Posterior cingulate gyrus (tissue), 11 donors: ENCODE measurements at regions not wholly inside any gene's neighbourhood (a gene's known extent, or its start where the extent isn't known, plus 50 kb on each side); places are given as distances from the start of the nearest gene placed in this dataset.
"Not testable (repeated sequence)": the region's sequence is repeated elsewhere in the genome, so short reads cannot be mapped to it uniquely, and the experiment has no call there.

Experiments used
- DNase-seq, 10 donors: peaks; one replicate each; pipeline versions ENCODE4 v3.0.0 to v3.0.0-alpha.2; 2020 to 2021; ENCODE audit warnings: mixed read lengths in 3 of 10
- intact Hi-C: fragments of 100-400 bp; cut with DNase I; formaldehyde crosslinking; loops from one replicate; pipeline ENCODE4 v1.15.1; 2023

GRCh38 chr3:159482241-159482993, 506.2 kb upstream of the IL12A start:
- DNase-seq, result no peak
- intact Hi-C loops, result no loop called here

GRCh38 chr3:159482994-159483367, 505.7 kb upstream of the IL12A start:
- intact Hi-C loops, result no loop called here

GRCh38 chr3:159486580-159486979, 502.1 kb upstream of the IL12A start:
- intact Hi-C loops, result no loop called here
- DNase-seq, result peak in 1 of 10 donors; percentile 58

More at GRCh38 chr3:159482994-159483367, 505.7 kb upstream of the IL12A start:
- no peak for DNase-seq

GRCh38 chr3:159487304-159487703, 501.3 kb upstream of the IL12A start:
- intact Hi-C loops, result no loop called here
- DNase-seq, result peak in 3 of 10 donors; percentile 12 to 75 (median 61)

- DNase-seq, result no peak
- intact Hi-C loops, result no loop called here
These were observed 500.0 kb upstream of the IL12A start for GRCh38 chr3:159488602-159489001.

GRCh38 chr3:159497361-159497760, 491.3 kb upstream of the IL12A start:
- intact Hi-C loops, result no loop called here
- no peak for DNase-seq

GRCh38 chr3:159499031-159499793, 489.4 kb upstream of the IL12A start:
- DNase-seq, result no peak
- intact Hi-C loops, result no loop called here

GRCh38 chr3:159501029-159501428, 487.6 kb upstream of the IL12A start:
- DNase-seq, result no peak
- intact Hi-C loops, result no loop called here

GRCh38 chr3:159502986-159503385, 485.6 kb upstream of the IL12A start:
- DNase-seq, result no peak
- intact Hi-C loops, result no loop called here

- intact Hi-C loops, result not testable (repeated sequence)
- peak in 1 of 10 donors; percentile 81 for DNase-seq
These were observed 477.6 kb upstream of the IL12A start for GRCh38 chr3:159510988-159511387.

- no peak for DNase-seq
- intact Hi-C loops, result no loop called here
These were observed 475.2 kb upstream of the IL12A start for GRCh38 chr3:159513444-159513843.

- DNase-seq, result no peak
- intact Hi-C loops, result no loop called here
These were observed 474.7 kb upstream of the IL12A start for GRCh38 chr3:159513867-159514380.

GRCh38 chr3:159517105-159517504, 471.5 kb upstream of the IL12A start:
- DNase-seq, result no peak
- intact Hi-C loops, result no loop called here

GRCh38 chr3:159520638-159521037, 468.0 kb upstream of the IL12A start:
- no peak for DNase-seq
- intact Hi-C loops, result no loop called here

GRCh38 chr3:159522276-159522675, 466.4 kb upstream of the IL12A start:
- intact Hi-C loops, result no loop called here
- peak in 1 of 10 donors; percentile 45 for DNase-seq

GRCh38 chr3:159528251-159528895, 460.3 kb upstream of the IL12A start:
- peak in 8 of 10 donors; percentile 15 to 85 (median 38) for DNase-seq
- intact Hi-C loops, result no loop called here

- intact Hi-C loops, result no loop called here
- DNase-seq, result no peak
These were observed 456.1 kb upstream of the IL12A start for GRCh38 chr3:159532577-159532976.

- no peak for DNase-seq
- intact Hi-C loops, result no loop called here
These were observed 454.1 kb upstream of the IL12A start for GRCh38 chr3:159534496-159534895.

GRCh38 chr3:159536876-159537275, 451.8 kb upstream of the IL12A start:
- intact Hi-C loops, result no loop called here

GRCh38 chr3:159538507-159538906, 450.1 kb upstream of the IL12A start:
- no peak for DNase-seq
- intact Hi-C loops, result no loop called here

More at GRCh38 chr3:159536876-159537275, 451.8 kb upstream of the IL12A start:
- DNase-seq, result no peak

- DNase-seq, result no peak
- intact Hi-C loops, result no loop called here
These were observed 447.6 kb upstream of the IL12A start for GRCh38 chr3:159540882-159541495.
